GM23248 (cell line): ENCODE measurements at regions not wholly inside any gene's neighbourhood (a gene's known extent, or its start where the extent isn't known, plus 50 kb on each side); places are given as distances from the start of the nearest gene placed in this dataset.

Source experiments
- DNase-seq: peaks from one replicate; pipeline ENCODE4 v3.0.0-alpha.2; 2015
- H2AFZ ChIP-seq: fragments of 200-600 bp; sonication (generic); 2 replicates; pipeline ENCODE4 v1.6.1; 2016; ENCODE audit warnings: antibody characterized with exemption
- H3F3A ChIP-seq: fragments of 200-600 bp; sonication (generic); 2 replicates; pipeline ENCODE4 v1.6.1; 2016; ENCODE audit warnings: mild to moderate bottlenecking, antibody characterized with exemption, mixed run types; ENCODE audit not compliant: insufficient read depth
- H3K27ac ChIP-seq: fragments of 200-600 bp; sonication (generic); 2 replicates; pipeline ENCODE4 v1.5.1; 2016; ENCODE audit warnings: mild to moderate bottlenecking
- H3K27me3 ChIP-seq: fragments of 200-600 bp; sonication (generic); replicated peaks from 2 replicates; pipeline ENCODE4 v1.6.1; 2016; ENCODE audit warnings: mild to moderate bottlenecking; ENCODE audit not compliant: insufficient read depth
- H3K36me3 ChIP-seq: fragments of 200-600 bp; sonication (generic); 2 replicates; pipeline ENCODE4 v1.6.1; 2016; ENCODE audit warnings: low read depth, mild to moderate bottlenecking
- H3K4me1 ChIP-seq: fragments of 200-600 bp; sonication (generic); 2 replicates; pipeline ENCODE4 v1.6.1; 2016; ENCODE audit warnings: mild to moderate bottlenecking; ENCODE audit not compliant: insufficient read depth
- H3K4me2 ChIP-seq: fragments of 200-600 bp; sonication (generic); one replicate; pipeline ENCODE4 v1.6.1; 2016; ENCODE audit warnings: mild to moderate bottlenecking; ENCODE audit not compliant: unreplicated experiment
- H3K4me3 ChIP-seq: fragments of 200-600 bp; sonication (generic); 2 replicates; pipeline ENCODE4 v1.5.1; 2016; ENCODE audit warnings: mild to moderate bottlenecking
- H3K79me2 ChIP-seq: fragments of 200-600 bp; sonication (generic); 2 replicates; pipeline ENCODE4 v1.6.1; 2016; ENCODE audit warnings: mild to moderate bottlenecking; ENCODE audit not compliant: insufficient read depth
- H3K9ac ChIP-seq: fragments of 200-600 bp; sonication (generic); 2 replicates; pipeline ENCODE4 v1.6.1; 2016; ENCODE audit warnings: mild to moderate bottlenecking
- H3K9me2 ChIP-seq: fragments of 200-600 bp; sonication (generic); 2 replicates; pipeline ENCODE4 v1.6.1; 2016; ENCODE audit warnings: mixed run types, mild to moderate bottlenecking, moderate library complexity; ENCODE audit not compliant: insufficient read depth
- H3K9me3 ChIP-seq: fragments of 200-600 bp; sonication (generic); one replicate; pipeline ENCODE4 v1.6.1; 2017; ENCODE audit warnings: low read depth
- H4K20me1 ChIP-seq: fragments of 200-600 bp; sonication (generic); 2 replicates; pipeline ENCODE4 v1.6.0; 2016; ENCODE audit not compliant: insufficient read depth
- EZH2 ChIP-seq: fragments of 200-600 bp; sonication (generic); IDR thresholded peaks from 2 replicates; pipeline ENCODE4 v1.6.1; 2018; ENCODE audit warnings: antibody characterized with exemption, mild to moderate bottlenecking; ENCODE audit not compliant: insufficient read depth, poor library complexity, severe bottlenecking
- EZH2phosphoT487 ChIP-seq: fragments of 200-600 bp; sonication (generic); IDR thresholded peaks from 2 replicates; pipeline ENCODE4 v1.6.1; 2018; ENCODE audit warnings: antibody characterized with exemption, moderate library complexity, mild to moderate bottlenecking, low read depth; ENCODE audit not compliant: insufficient read depth
- WGBS, 2 experiments: methylation state at CpG; one replicate each; pipeline ENCODE4 v1.1.6; 2015 to 2017; ENCODE audit warnings: low lambda C conversion rate in 2 of 2, low coverage in 1 of 2; ENCODE audit errors: missing lambda C conversion rate in 2 of 2; 5-methylcytosine and 5-hydroxymethylcytosine counted together
- in situ Hi-C: fragments of 300-500 bp; cut with MboI; formaldehyde crosslinking; loops from 2 replicates; pipeline ENCODE4 v1.15.0; 2020

GRCh38 chr7:121796381-121796780 is 76.6 kb upstream of the PTPRZ1 start:
- 51 to 64% methylated on average over 4 of the region's 4 CpGs for WGBS, 2 experiments
- no peak overlapping the region for H3K27ac ChIP-seq
- no peak overlapping the region for H3K4me3 ChIP-seq
- TF ChIP-seq EZH2 (no peak), EZH2phosphoT487 (no peak)
- H3K79me2 ChIP-seq: no peaks in the 10 kb centered on the region
- H2AFZ ChIP-seq: no peak overlapping the region
- no peaks in the 10 kb centered on the region for H3K27me3 ChIP-seq
- no peaks in the 10 kb centered on the region for H3K4me1 ChIP-seq
- DNase-seq: no peak
- H3K9me2 ChIP-seq: no peaks in the 10 kb centered on the region
- H3K9ac ChIP-seq: no peak overlapping the region
- H3K36me3 ChIP-seq: no peaks in the 10 kb centered on the region
- no peaks in the 10 kb centered on the region for H3K9me3 ChIP-seq
- no peaks in the 10 kb centered on the region for H4K20me1 ChIP-seq
- in situ Hi-C loops: no loop called here
- no peaks in the 10 kb centered on the region for H3F3A ChIP-seq
- no peak overlapping the region for H3K4me2 ChIP-seq

DNA sequence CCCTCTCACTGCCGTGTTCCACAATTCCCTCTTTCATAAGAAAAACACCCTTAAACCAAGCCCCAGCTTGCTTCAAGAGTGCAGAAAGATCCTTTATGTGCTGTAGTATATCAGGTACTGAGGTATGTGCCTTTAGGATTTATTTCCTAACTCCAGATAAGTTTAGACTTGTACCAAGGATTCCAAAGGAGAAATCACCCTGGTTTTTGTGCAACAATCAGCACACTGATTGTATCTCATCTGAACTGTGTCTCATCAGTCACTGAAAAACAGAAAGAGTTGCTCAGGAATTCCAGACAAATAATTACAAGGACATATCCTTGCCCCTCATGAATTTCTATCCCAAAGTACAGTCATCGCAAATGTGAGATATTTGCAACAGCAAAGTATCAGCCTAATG is 77.2 kb upstream of the PTPRZ1 start:
- Histone ChIP-seq H3K4me1 (no peaks in the 10 kb centered on the region), H3F3A (no peaks in the 10 kb centered on the region), H3K27ac (no peak overlapping the region), H3K9ac (no peak overlapping the region), H3K9me3 (no peaks in the 10 kb centered on the region), H3K79me2 (no peaks in the 10 kb centered on the region), H2AFZ (no peak overlapping the region), H4K20me1 (no peaks in the 10 kb centered on the region), H3K27me3 (no peaks in the 10 kb centered on the region), H3K9me2 (no peaks in the 10 kb centered on the region), H3K4me2 (no peak overlapping the region), H3K36me3 (no peaks in the 10 kb centered on the region), H3K4me3 (no peak overlapping the region)
- WGBS, 2 experiments: 56 to 64% methylated on average over 2 of the region's 2 CpGs
- in situ Hi-C loops: no loop called here
- no peak for DNase-seq
- TF ChIP-seq EZH2phosphoT487: no peak
- no peak for TF ChIP-seq EZH2

GRCh38 chr7:121793716-121794115 is 79.2 kb upstream of the PTPRZ1 start:
- no peaks in the 10 kb centered on the region for H3K27me3 ChIP-seq
- H3K79me2 ChIP-seq: no peaks in the 10 kb centered on the region
- WGBS, 2 experiments: 15 to 16% methylated on average over 5 of the region's 5 CpGs
- H3K36me3 ChIP-seq: no peaks in the 10 kb centered on the region
- no peak overlapping the region for H3K4me2 ChIP-seq
- TF ChIP-seq EZH2: no peak
- TF ChIP-seq EZH2phosphoT487: no peak
- H3K4me3 ChIP-seq: no peak overlapping the region
- H2AFZ ChIP-seq: no peak overlapping the region
- no peaks in the 10 kb centered on the region for H3K9me2 ChIP-seq
- H3K9me3 ChIP-seq: no peaks in the 10 kb centered on the region
- H4K20me1 ChIP-seq: no peaks in the 10 kb centered on the region
- in situ Hi-C loops: no loop called here
- no peak overlapping the region for H3K27ac ChIP-seq
- DNase-seq: no peak
- H3F3A ChIP-seq: no peaks in the 10 kb centered on the region
- no peaks in the 10 kb centered on the region for H3K4me1 ChIP-seq
- no peak overlapping the region for H3K9ac ChIP-seq

- in situ Hi-C loops: no loop called here
- 25 to 36% methylated on average over 3 of the region's 3 CpGs for WGBS, 2 experiments
These were observed 95.3 kb upstream of the PTPRZ1 start for GRCh38 chr7:121777672-121778071.

GRCh38 chr7:121774563-121774962 is 98.4 kb upstream of the PTPRZ1 start:
- no peaks in the 10 kb centered on the region for H3K4me1 ChIP-seq
- no peak overlapping the region for H3K4me3 ChIP-seq
- in situ Hi-C loops: no loop called here
- H3K27ac ChIP-seq: no peak overlapping the region
- 32 to 37% methylated on average over 3 of the region's 3 CpGs for WGBS, 2 experiments
- no peak overlapping the region for H3K9ac ChIP-seq
- no peaks in the 10 kb centered on the region for H3K36me3 ChIP-seq
- H3K4me2 ChIP-seq: no peak overlapping the region
- H3K9me3 ChIP-seq: no peaks in the 10 kb centered on the region
- no peak for DNase-seq
- TF ChIP-seq EZH2 (no peak), EZH2phosphoT487 (no peak)
- H3K9me2 ChIP-seq: no peaks in the 10 kb centered on the region
- no peak overlapping the region for H2AFZ ChIP-seq
- no peaks in the 10 kb centered on the region for H3K79me2 ChIP-seq
- no peaks in the 10 kb centered on the region for H3F3A ChIP-seq
- no peaks in the 10 kb centered on the region for H3K27me3 ChIP-seq
- no peaks in the 10 kb centered on the region for H4K20me1 ChIP-seq

More at GRCh38 chr7:121777672-121778071, 95.3 kb upstream of the PTPRZ1 start:
- H3K9me3 ChIP-seq: no peaks in the 10 kb centered on the region
- DNase-seq: no peak
- H3K9me2 ChIP-seq: no peaks in the 10 kb centered on the region
- H3K27ac ChIP-seq: no peak overlapping the region
- no peaks in the 10 kb centered on the region for H3K4me1 ChIP-seq
- H3K79me2 ChIP-seq: no peaks in the 10 kb centered on the region
- H3K36me3 ChIP-seq: no peaks in the 10 kb centered on the region
- no peaks in the 10 kb centered on the region for H3K27me3 ChIP-seq
- no peak overlapping the region for H3K4me2 ChIP-seq
- H4K20me1 ChIP-seq: no peaks in the 10 kb centered on the region; the same call in 1 of the 2 replicates
- H3K9ac ChIP-seq: no peak overlapping the region
- TF ChIP-seq EZH2phosphoT487 (no peak), EZH2 (no peak)
- no peaks in the 10 kb centered on the region for H3F3A ChIP-seq
- no peak overlapping the region for H3K4me3 ChIP-seq
- H2AFZ ChIP-seq: no peak overlapping the region
